IMR-90 (cell line): ENCODE measurements at regions not wholly inside any gene's neighbourhood (a gene's known extent, or its start where the extent isn't known, plus 50 kb on each side); places are given as distances from the start of the nearest gene placed in this dataset.
"Not testable (repeated sequence)": the region's sequence is repeated elsewhere in the genome, so short reads cannot be mapped to it uniquely, and the experiment has no call there.

ENCODE experiments used
- ATAC-seq: fragments of 200-7000 bp; cut with Tn5 transposase; 2 replicates; pipeline ENCODE4 v1.9.1; 2020; ENCODE audit warnings: low read depth, mild to moderate bottlenecking, moderate library complexity
- BruUV-seq: library from RNA; stranded (reverse); fragments of 400-500 nt; replicated peaks from 2 replicates; lab custom pipeline; 2021; lab: Mats Ljungman, UMichigan
- CTCF ChIA-PET: fragments of 300-600 bp; formaldehyde crosslinking; extraction: SDS; loops from one replicate; lab custom pipeline; 2021; ENCODE audit warnings: antibody characterized with exemption; lab: Yijun Ruan, JAX
- POLR2A ChIA-PET: fragments of 300-600 bp; sonication (Branson Sonifier 250); formaldehyde crosslinking; loops from one replicate; lab custom pipeline; 2022; ENCODE audit warnings: antibody characterized with exemption; ENCODE audit not compliant: unreplicated experiment; lab: Charles Lee
- DNase-seq: peaks from one replicate; pipeline ENCODE4 v3.0.0; 2013
- H2AFZ ChIP-seq: replicated peaks from 2 replicates; pipeline ENCODE3; 2013; ENCODE audit warnings: low read length, mild to moderate bottlenecking; ENCODE audit not compliant: poor library complexity
- H2AK5ac ChIP-seq: 2 replicates; pipeline ENCODE4 v1.6.1; 2013; ENCODE audit warnings: low read depth, low read length, inconsistent platforms
- H2AK9ac ChIP-seq: replicated peaks from 2 replicates; pipeline ENCODE3; 2013; ENCODE audit warnings: mild to moderate bottlenecking, low read depth, low read length, moderate library complexity; ENCODE audit not compliant: poor library complexity
- H2BK120ac ChIP-seq: 2 replicates; pipeline ENCODE4 v1.6.1; 2013; ENCODE audit warnings: low read depth, low read length, inconsistent platforms
- H2BK15ac ChIP-seq: 3 replicates; pipeline ENCODE4 v1.6.1; 2013; ENCODE audit warnings: low read depth, low read length, inconsistent platforms
- H2BK20ac ChIP-seq: 2 replicates; pipeline ENCODE4 v1.6.1; 2013; ENCODE audit warnings: low read depth, mild to moderate bottlenecking, inconsistent platforms, low read length, moderate library complexity
- H2BK5ac ChIP-seq: 2 replicates; pipeline ENCODE4 v1.6.1; 2013; ENCODE audit warnings: mild to moderate bottlenecking, low read depth, low read length, inconsistent platforms; ENCODE audit not compliant: poor library complexity, severe bottlenecking
- H3K14ac ChIP-seq: replicated peaks from 2 replicates; pipeline ENCODE4 v1.6.1; 2013; ENCODE audit warnings: low read depth, low read length, inconsistent platforms
- H3K18ac ChIP-seq: 2 replicates; pipeline ENCODE4 v1.6.1; 2013; ENCODE audit warnings: low read depth, low read length, control low read depth
- H3K23ac ChIP-seq: 2 replicates; pipeline ENCODE4 v1.6.1; 2013; ENCODE audit warnings: low read depth, low read length, inconsistent platforms
- H3K27ac ChIP-seq: 2 replicates; pipeline ENCODE4 v1.5.1; 2013; ENCODE audit warnings: mild to moderate bottlenecking, control low read depth, low read length; ENCODE audit not compliant: insufficient read depth
- H3K27me3 ChIP-seq: 2 replicates; pipeline ENCODE4 v1.6.1; 2013; ENCODE audit warnings: low read length; ENCODE audit not compliant: control insufficient read depth, insufficient read depth
- H3K36me3 ChIP-seq: 2 replicates; pipeline ENCODE4 v1.6.1; 2013; ENCODE audit warnings: low read length, mixed read lengths; ENCODE audit not compliant: control insufficient read depth, insufficient read depth
- H3K4ac ChIP-seq: 2 replicates; pipeline ENCODE4 v1.6.1; 2013; ENCODE audit warnings: low read depth, low read length, inconsistent platforms
- H3K4me1 ChIP-seq: 2 replicates; pipeline ENCODE4 v1.6.1; 2013; ENCODE audit warnings: low read length, mixed read lengths; ENCODE audit not compliant: control insufficient read depth, insufficient read depth
- H3K4me2 ChIP-seq: 2 replicates; pipeline ENCODE4 v1.6.1; 2013; ENCODE audit warnings: low read depth, mild to moderate bottlenecking, control low read depth, low read length, moderate library complexity
- H3K4me3 ChIP-seq: 2 replicates; pipeline ENCODE4 v1.5.1; 2013; ENCODE audit warnings: low read depth, mild to moderate bottlenecking, control low read depth, low read length, moderate library complexity; ENCODE audit not compliant: insufficient read depth
- H3K56ac ChIP-seq: 2 replicates; pipeline ENCODE4 v1.6.1; 2013; ENCODE audit warnings: low read length, inconsistent platforms; ENCODE audit not compliant: insufficient read depth; ENCODE audit errors: extremely low read depth
- H3K79me1 ChIP-seq, 2 experiments: 2 replicates each; pipeline ENCODE4 v1.6.1; 2013; ENCODE audit warnings: low read length in 2 of 2, inconsistent platforms in 1 of 2, low read depth in 1 of 2
- H3K9ac ChIP-seq: 2 replicates; pipeline ENCODE4 v1.6.1; 2013; ENCODE audit warnings: low read depth, low read length, control low read depth
- H3K9me1 ChIP-seq: 2 replicates; pipeline ENCODE4 v1.6.1; 2013; ENCODE audit warnings: low read length, inconsistent platforms; ENCODE audit not compliant: insufficient read depth
- H3K9me3 ChIP-seq: 2 replicates; pipeline ENCODE4 v1.6.1; 2013; ENCODE audit warnings: low read length; ENCODE audit not compliant: control insufficient read depth, insufficient read depth
- H4K20me1 ChIP-seq: 2 replicates; pipeline ENCODE4 v1.6.1; 2013; ENCODE audit warnings: low read length, inconsistent platforms; ENCODE audit not compliant: insufficient read depth
- H4K5ac ChIP-seq: 2 replicates; pipeline ENCODE4 v1.6.1; 2013; ENCODE audit warnings: mild to moderate bottlenecking, low read depth, low read length, control low read depth
- H4K8ac ChIP-seq, 2 experiments: 2 replicates each; pipeline ENCODE4 v1.6.1; 2013; ENCODE audit warnings: low read depth in 2 of 2, low read length in 2 of 2, control low read depth in 1 of 2, inconsistent platforms in 1 of 2
- H4K91ac ChIP-seq: 2 replicates; pipeline ENCODE4 v1.6.1; 2013; ENCODE audit warnings: low read depth, low read length, inconsistent platforms; ENCODE audit not compliant: insufficient read depth
- WGBS, 2 experiments: methylation state at CpG; one replicate each; pipeline versions ENCODE4 v1.1.5 to v1.1.7; 2013; ENCODE audit warnings: missing lambda C conversion rate in 2 of 2; ENCODE audit not compliant: insufficient read length in 1 of 2; ENCODE audit errors: extremely low coverage in 2 of 2; 5-methylcytosine and 5-hydroxymethylcytosine counted together
- dilution Hi-C: fragments of 300-500 bp; cut with HindIII; formaldehyde crosslinking; loops from one replicate; pipeline ENCODE4 v1.14.3; 2018; ENCODE audit warnings: low sequenced_read_pairs; ENCODE audit not compliant: unreplicated experiment
- in situ Hi-C: fragments of 300-500 bp; cut with MboI; formaldehyde crosslinking; loops from 3 replicates; pipeline ENCODE4 v1.14.3; 2019; ENCODE audit warnings: low sequenced_read_pairs, inconsistent platforms, mixed read lengths
- intact Hi-C: fragments of 100-400 bp; cut with micrococcal nuclease; formaldehyde crosslinking; loops from 2 replicates; pipeline ENCODE4 v1.10.0; 2022

DNA sequence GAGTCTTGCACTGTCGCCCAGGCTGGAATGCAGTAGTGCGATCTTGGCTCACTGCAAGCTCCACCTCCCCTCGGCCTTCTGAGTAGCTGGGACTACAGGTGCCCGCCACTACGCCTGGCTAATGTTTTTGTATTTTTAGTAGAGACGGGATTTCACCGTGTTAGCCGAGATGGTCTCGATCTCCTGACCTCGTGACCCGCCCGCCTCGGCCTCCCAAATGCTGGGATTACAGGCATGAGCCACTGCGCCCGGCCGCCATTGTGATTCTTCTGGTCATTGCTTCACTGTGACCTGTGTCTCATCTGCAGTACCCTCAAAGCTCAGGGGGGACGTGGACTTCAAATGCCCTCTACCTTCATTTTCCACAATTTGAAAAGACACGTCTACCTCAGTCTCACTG, 481.9 kb downstream of the TRHDE start:
- ATAC-seq, in situ Hi-C loops, H2BK20ac ChIP-seq, BruUV-seq, POLR2A ChIA-PET, H3K18ac ChIP-seq, H3K27me3 ChIP-seq, H3K79me1 ChIP-seq, H2AFZ ChIP-seq, dilution Hi-C loops, H3K23ac ChIP-seq, H3K36me3 ChIP-seq, CTCF ChIA-PET, H3K4ac ChIP-seq, H2BK120ac ChIP-seq, H2BK15ac ChIP-seq, H3K27ac ChIP-seq, H3K9me3 ChIP-seq, H4K8ac ChIP-seq, H2AK9ac ChIP-seq, DNase-seq, H4K20me1 ChIP-seq, H3K9me1 ChIP-seq, H2AK5ac ChIP-seq, H3K14ac ChIP-seq, H3K4me1 ChIP-seq, H4K5ac ChIP-seq, H2BK5ac ChIP-seq, H3K4me2 ChIP-seq, H3K56ac ChIP-seq, H4K91ac ChIP-seq, intact Hi-C loops, H3K9ac ChIP-seq, H3K4me3 ChIP-seq: not testable (repeated sequence)
- 79% methylated on average over 10 of the region's 18 CpGs; no CpG with 5 or more reads in 1 of the 2 experiments for WGBS, 2 experiments
